ENCODE measurements at regions not wholly inside any gene's neighbourhood (a gene's known extent, or its start where the extent isn't known, plus 50 kb on each side); places are given as distances from the start of the nearest gene placed in this dataset.

- no peaks in the 10 kb centered on the region for H3K4me1 ChIP-seq (ENCODE audit: control insufficient read depth, insufficient read depth, low read length)
- no peaks in the 10 kb centered on the region for H3K27me3 ChIP-seq (ENCODE audit: control insufficient read depth, insufficient read depth, low read length)
- no peak overlapping the region for H3K4me3 ChIP-seq (ENCODE audit: low read depth, low read length)
- H3K36me3 ChIP-seq (ENCODE audit: control insufficient read depth, insufficient read depth, low read length), result no peaks in the 10 kb centered on the region
- no peak overlapping the region for H3K9ac ChIP-seq (ENCODE audit: low read depth, low read length)
- no peaks in the 10 kb centered on the region for H3K9me3 ChIP-seq (ENCODE audit: control insufficient read depth, insufficient read depth, low read length)
- no peak overlapping the region for H3K27ac ChIP-seq (ENCODE audit: low read depth, low read length)
These were observed 325.2 kb downstream of the OSR1 start for GRCh38 chr2:19033240-19033639.

- Histone ChIP-seq H3K36me3 (ENCODE audit: control insufficient read depth, insufficient read depth, low read length) (no peaks in the 10 kb centered on the region), H3K4me3 (ENCODE audit: low read depth, low read length) (no peak overlapping the region), H3K9me3 (ENCODE audit: control insufficient read depth, insufficient read depth, low read length) (no peaks in the 10 kb centered on the region), H3K27ac (ENCODE audit: low read depth, low read length) (no peak overlapping the region), H3K9ac (ENCODE audit: low read depth, low read length) (no peak overlapping the region), H3K4me1 (ENCODE audit: control insufficient read depth, insufficient read depth, low read length) (no peaks in the 10 kb centered on the region), H3K27me3 (ENCODE audit: control insufficient read depth, insufficient read depth, low read length) (no peaks in the 10 kb centered on the region)
These were observed 326.8 kb downstream of the OSR1 start for GRCh38 chr2:19031642-19032041.

DNA sequence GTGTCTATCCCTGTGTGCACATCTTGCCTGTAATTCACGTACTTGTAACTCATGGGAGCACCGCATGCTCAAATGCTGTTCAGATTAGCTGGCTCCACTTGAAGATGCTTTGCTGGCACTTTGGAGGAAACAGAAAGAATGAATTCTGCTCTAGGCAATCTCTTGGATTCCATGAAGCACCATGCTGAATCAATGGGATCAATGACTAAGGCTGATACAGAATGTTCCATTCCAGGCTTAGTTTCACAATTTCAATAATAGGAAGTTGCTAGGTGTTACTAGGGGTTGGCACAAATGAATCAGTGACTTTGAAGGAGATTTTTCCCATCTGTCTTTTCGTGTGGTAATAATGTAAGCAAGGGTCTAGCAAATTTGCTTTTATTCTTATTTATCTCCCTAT lies 328.8 kb downstream of the OSR1 start:
- no peaks in the 10 kb centered on the region for H3K27me3 ChIP-seq (ENCODE audit: control insufficient read depth, insufficient read depth, low read length)
- no peaks in the 10 kb centered on the region for H3K36me3 ChIP-seq (ENCODE audit: control insufficient read depth, insufficient read depth, low read length)
- H3K4me3 ChIP-seq (ENCODE audit: low read depth, low read length), result no peak overlapping the region
- no peaks in the 10 kb centered on the region for H3K9me3 ChIP-seq (ENCODE audit: control insufficient read depth, insufficient read depth, low read length)
- H3K9ac ChIP-seq (ENCODE audit: low read depth, low read length), result no peak overlapping the region
- no peak overlapping the region for H3K27ac ChIP-seq (ENCODE audit: low read depth, low read length)
- H3K4me1 ChIP-seq (ENCODE audit: control insufficient read depth, insufficient read depth, low read length), result no peaks in the 10 kb centered on the region

DNA sequence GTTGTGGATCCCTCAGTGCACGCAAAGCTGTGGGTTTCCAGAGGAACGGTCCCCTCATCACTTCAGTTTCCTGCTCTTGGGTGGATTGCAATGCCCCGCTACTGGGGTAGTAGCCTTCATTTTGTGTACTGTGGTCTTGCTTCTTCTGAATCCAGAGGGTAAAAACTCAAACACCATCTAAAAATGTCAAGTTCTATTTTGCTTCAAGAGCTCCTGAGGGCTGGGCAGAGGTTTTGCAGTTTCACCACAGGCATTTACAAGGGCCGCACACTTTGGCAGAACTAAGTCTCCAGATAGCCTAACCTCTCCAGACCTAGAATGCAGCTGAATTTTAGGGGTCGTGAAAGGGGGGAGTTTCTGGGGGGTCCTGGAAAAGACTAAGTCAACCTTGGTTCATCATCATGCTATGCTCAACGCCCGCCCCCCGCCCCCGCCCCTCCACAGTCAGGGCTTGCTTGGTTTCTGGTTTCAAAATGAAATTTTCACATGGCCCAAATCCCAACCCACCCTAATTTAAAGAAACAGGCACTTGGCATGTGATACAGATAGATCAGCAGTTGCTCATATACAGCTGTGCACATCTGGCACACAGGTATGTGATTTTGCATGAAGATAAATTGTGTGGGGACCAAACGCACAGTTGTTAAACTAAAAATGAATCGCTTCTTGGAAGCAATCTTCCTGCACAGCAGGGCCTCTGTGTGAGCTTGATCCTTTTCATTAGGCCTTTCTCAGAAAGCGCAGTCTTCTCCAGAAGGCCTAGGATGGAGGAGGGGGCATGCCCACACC lies 329.6 kb downstream of the OSR1 start:
- H3K9ac ChIP-seq (ENCODE audit: low read depth, low read length), result no peak overlapping the region
- no peaks in the 10 kb centered on the region for H3K4me1 ChIP-seq (ENCODE audit: control insufficient read depth, insufficient read depth, low read length)
- no peak overlapping the region for H3K4me3 ChIP-seq (ENCODE audit: low read depth, low read length)
- no peaks in the 10 kb centered on the region for H3K36me3 ChIP-seq (ENCODE audit: control insufficient read depth, insufficient read depth, low read length)
- H3K27ac ChIP-seq (ENCODE audit: low read depth, low read length), result no peak overlapping the region
- no peaks in the 10 kb centered on the region for H3K9me3 ChIP-seq (ENCODE audit: control insufficient read depth, insufficient read depth, low read length)
- H3K27me3 ChIP-seq (ENCODE audit: control insufficient read depth, insufficient read depth, low read length), result no peaks in the 10 kb centered on the region

- no peaks in the 10 kb centered on the region for H3K36me3 ChIP-seq (ENCODE audit: control insufficient read depth, insufficient read depth, low read length)
- no peak overlapping the region for H3K4me3 ChIP-seq (ENCODE audit: low read depth, low read length)
- no peaks in the 10 kb centered on the region for H3K27me3 ChIP-seq (ENCODE audit: control insufficient read depth, insufficient read depth, low read length)
- H3K9ac ChIP-seq (ENCODE audit: low read depth, low read length), result no peak overlapping the region
- H3K4me1 ChIP-seq (ENCODE audit: control insufficient read depth, insufficient read depth, low read length), result no peaks in the 10 kb centered on the region
- H3K9me3 ChIP-seq (ENCODE audit: control insufficient read depth, insufficient read depth, low read length), result no peaks in the 10 kb centered on the region
- H3K27ac ChIP-seq (ENCODE audit: low read depth, low read length), result no peak overlapping the region
These were observed 330.8 kb downstream of the OSR1 start for GRCh38 chr2:19027626-19028025.

GRCh38 chr2:19026261-19026660 lies 332.2 kb downstream of the OSR1 start:
- Histone ChIP-seq H3K4me3 (ENCODE audit: low read depth, low read length) (no peak overlapping the region), H3K4me1 (ENCODE audit: control insufficient read depth, insufficient read depth, low read length) (no peaks in the 10 kb centered on the region), H3K27me3 (ENCODE audit: control insufficient read depth, insufficient read depth, low read length) (no peaks in the 10 kb centered on the region), H3K27ac (ENCODE audit: low read depth, low read length) (no peak overlapping the region), H3K9me3 (ENCODE audit: control insufficient read depth, insufficient read depth, low read length) (no peaks in the 10 kb centered on the region), H3K36me3 (ENCODE audit: control insufficient read depth, insufficient read depth, low read length) (no peaks in the 10 kb centered on the region), H3K9ac (ENCODE audit: low read depth, low read length) (no peak overlapping the region)

GRCh38 chr2:19022334-19022733 lies 336.1 kb downstream of the OSR1 start:
- no peaks in the 10 kb centered on the region for H3K27me3 ChIP-seq (ENCODE audit: control insufficient read depth, insufficient read depth, low read length)
- H3K4me1 ChIP-seq (ENCODE audit: control insufficient read depth, insufficient read depth, low read length), result no peaks in the 10 kb centered on the region
- no peak overlapping the region for H3K9ac ChIP-seq (ENCODE audit: low read depth, low read length)
- no peaks in the 10 kb centered on the region for H3K36me3 ChIP-seq (ENCODE audit: control insufficient read depth, insufficient read depth, low read length)
- no peaks in the 10 kb centered on the region for H3K9me3 ChIP-seq (ENCODE audit: control insufficient read depth, insufficient read depth, low read length)
- no peak overlapping the region for H3K4me3 ChIP-seq (ENCODE audit: low read depth, low read length)
- H3K27ac ChIP-seq (ENCODE audit: low read depth, low read length), result no peak overlapping the region

- no peak overlapping the region for H3K4me3 ChIP-seq (ENCODE audit: low read depth, low read length)
- no peaks in the 10 kb centered on the region for H3K36me3 ChIP-seq (ENCODE audit: control insufficient read depth, insufficient read depth, low read length)
- H3K27ac ChIP-seq (ENCODE audit: low read depth, low read length), result no peak overlapping the region
- no peaks in the 10 kb centered on the region for H3K4me1 ChIP-seq (ENCODE audit: control insufficient read depth, insufficient read depth, low read length)
- no peaks in the 10 kb centered on the region for H3K9me3 ChIP-seq (ENCODE audit: control insufficient read depth, insufficient read depth, low read length)
- H3K9ac ChIP-seq (ENCODE audit: low read depth, low read length), result no peak overlapping the region
- H3K27me3 ChIP-seq (ENCODE audit: control insufficient read depth, insufficient read depth, low read length), result no peaks in the 10 kb centered on the region
These were observed 336.7 kb downstream of the OSR1 start for GRCh38 chr2:19021721-19022120.

- H3K27ac ChIP-seq (ENCODE audit: low read depth, low read length), result peak overlapping the region; percentile 57
- no peak overlapping the region for H3K9ac ChIP-seq (ENCODE audit: low read depth, low read length)
- H3K27me3 ChIP-seq (ENCODE audit: control insufficient read depth, insufficient read depth, low read length), result no peaks in the 10 kb centered on the region
- H3K9me3 ChIP-seq (ENCODE audit: control insufficient read depth, insufficient read depth, low read length), result no peaks in the 10 kb centered on the region
- H3K4me3 ChIP-seq (ENCODE audit: low read depth, low read length), result no peak overlapping the region
- H3K4me1 ChIP-seq (ENCODE audit: control insufficient read depth, insufficient read depth, low read length), result no peaks in the 10 kb centered on the region
- H3K36me3 ChIP-seq (ENCODE audit: control insufficient read depth, insufficient read depth, low read length), result no peaks in the 10 kb centered on the region
These were observed 337.3 kb downstream of the OSR1 start for GRCh38 chr2:19021100-19021476.

DNA sequence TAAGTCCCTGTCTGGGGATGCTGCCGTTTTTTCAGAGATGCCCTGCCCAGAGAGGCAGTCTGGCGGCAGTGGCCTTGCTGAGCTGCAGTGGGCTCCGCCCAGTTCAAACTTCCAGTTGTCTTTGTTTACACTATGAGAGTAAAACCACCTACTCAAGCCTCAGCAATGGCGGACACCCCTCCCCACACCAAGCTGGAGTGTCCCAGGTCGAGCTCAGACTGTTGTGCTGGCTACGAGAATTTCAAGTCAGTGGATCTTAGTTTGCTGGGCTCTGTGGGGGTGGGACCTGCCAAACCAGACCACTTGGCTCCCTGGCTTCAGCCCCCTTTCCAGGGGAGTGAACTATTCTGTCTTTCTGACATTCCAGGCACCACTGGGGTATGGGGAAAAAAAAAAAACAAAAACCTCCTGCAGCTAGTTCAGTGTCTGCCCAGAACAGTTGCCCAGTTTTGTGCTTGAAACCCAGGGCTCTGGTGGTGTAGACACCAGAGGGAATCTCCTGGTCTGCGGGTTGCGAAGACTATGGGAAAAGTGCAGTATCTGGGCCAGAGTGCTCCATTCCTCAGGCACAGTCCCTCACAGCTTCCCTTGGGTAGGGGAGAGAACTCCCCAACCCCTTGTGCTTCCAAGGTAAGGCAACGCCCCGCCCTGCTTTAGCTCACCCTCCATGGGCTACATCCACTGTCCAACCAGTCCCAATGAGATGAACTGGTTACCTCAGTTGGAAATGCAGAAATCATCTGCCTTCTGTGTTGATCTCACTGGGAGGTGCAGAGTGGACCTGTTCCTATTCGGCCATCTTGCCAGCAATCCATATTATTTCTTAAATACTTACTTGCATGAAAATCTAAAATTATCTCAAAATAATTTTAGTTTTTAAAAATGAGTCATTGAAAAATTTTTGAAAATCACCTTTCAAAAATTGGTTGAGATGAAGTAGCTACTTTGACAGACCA lies 338.0 kb downstream of the OSR1 start:
- Histone ChIP-seq H3K4me1 (ENCODE audit: control insufficient read depth, insufficient read depth, low read length) (no peaks in the 10 kb centered on the region), H3K27ac (ENCODE audit: low read depth, low read length) (peak overlapping the region; percentile 18), H3K9me3 (ENCODE audit: control insufficient read depth, insufficient read depth, low read length) (no peaks in the 10 kb centered on the region), H3K36me3 (ENCODE audit: control insufficient read depth, insufficient read depth, low read length) (no peaks in the 10 kb centered on the region), H3K4me3 (ENCODE audit: low read depth, low read length) (no peak overlapping the region), H3K9ac (ENCODE audit: low read depth, low read length) (no peak overlapping the region), H3K27me3 (ENCODE audit: control insufficient read depth, insufficient read depth, low read length) (no peaks in the 10 kb centered on the region)

GRCh38 chr2:19009510-19009909 lies 348.9 kb downstream of the OSR1 start:
- no peaks in the 10 kb centered on the region for H3K9me3 ChIP-seq (ENCODE audit: control insufficient read depth, insufficient read depth, low read length)
- no peak overlapping the region for H3K27ac ChIP-seq (ENCODE audit: low read depth, low read length)
- no peak overlapping the region for H3K9ac ChIP-seq (ENCODE audit: low read depth, low read length)
- no peaks in the 10 kb centered on the region for H3K4me1 ChIP-seq (ENCODE audit: control insufficient read depth, insufficient read depth, low read length)
- no peaks in the 10 kb centered on the region for H3K36me3 ChIP-seq (ENCODE audit: control insufficient read depth, insufficient read depth, low read length)
- H3K4me3 ChIP-seq (ENCODE audit: low read depth, low read length), result no peak overlapping the region
- H3K27me3 ChIP-seq (ENCODE audit: control insufficient read depth, insufficient read depth, low read length), result no peaks in the 10 kb centered on the region

Measured in HUES48 (cell line).